ENCODE measurements at regions not wholly inside any gene's neighbourhood (a gene's known extent, or its start where the extent isn't known, plus 50 kb on each side); places are given as distances from the start of the nearest gene placed in this dataset.

- DNase-seq (ENCODE audit: low spot score): no peak
Observed at GRCh38 chr18:45169610-45170009, 445.7 kb upstream of the SLC14A2 start.

- no peak for DNase-seq (ENCODE audit: low spot score)
Observed at GRCh38 chr18:45171679-45172191, 443.5 kb upstream of the SLC14A2 start.

- no peak for DNase-seq (ENCODE audit: low spot score)
Observed at GRCh38 chr18:45173327-45173726, 441.9 kb upstream of the SLC14A2 start.

GRCh38 chr18:45173799-45174519 lies 441.3 kb upstream of the SLC14A2 start:
- DNase-seq (ENCODE audit: low spot score): no peak

GRCh38 chr18:45174629-45175136 lies 440.6 kb upstream of the SLC14A2 start:
- DNase-seq (ENCODE audit: low spot score): no peak

- DNase-seq (ENCODE audit: low spot score): no peak
Observed at GRCh38 chr18:45175511-45175910, 439.8 kb upstream of the SLC14A2 start.

- no peak for DNase-seq (ENCODE audit: low spot score)
Observed at GRCh38 chr18:45186832-45187231, 428.4 kb upstream of the SLC14A2 start.

GRCh38 chr18:45191795-45192194 lies 423.5 kb upstream of the SLC14A2 start:
- no peak for DNase-seq (ENCODE audit: low spot score)

- no peak for DNase-seq (ENCODE audit: low spot score)
Observed at GRCh38 chr18:45197526-45197970, 417.7 kb upstream of the SLC14A2 start.

GRCh38 chr18:45198526-45198925 lies 416.8 kb upstream of the SLC14A2 start:
- no peak for DNase-seq (ENCODE audit: low spot score)

GRCh38 chr18:45201029-45201428 lies 414.2 kb upstream of the SLC14A2 start:
- DNase-seq (ENCODE audit: low spot score): no peak

- no peak for DNase-seq (ENCODE audit: low spot score)
Observed at GRCh38 chr18:45201489-45201888, 413.8 kb upstream of the SLC14A2 start.

GRCh38 chr18:45202061-45202460 lies 413.2 kb upstream of the SLC14A2 start:
- DNase-seq (ENCODE audit: low spot score): no peak

- DNase-seq (ENCODE audit: low spot score): no peak
Observed at GRCh38 chr18:45203677-45204076, 411.6 kb upstream of the SLC14A2 start.

- no peak for DNase-seq (ENCODE audit: low spot score)
Observed at GRCh38 chr18:45207328-45207727, 407.9 kb upstream of the SLC14A2 start.

- DNase-seq (ENCODE audit: low spot score): no peak
Observed at GRCh38 chr18:45208164-45208563, 407.1 kb upstream of the SLC14A2 start.

- peak; percentile 68 for DNase-seq (ENCODE audit: low spot score)
Observed at GRCh38 chr18:45212181-45213039, 402.9 kb upstream of the SLC14A2 start.

GRCh38 chr18:45213040-45213333 lies 402.3 kb upstream of the SLC14A2 start:
- DNase-seq (ENCODE audit: low spot score): no peak

- no peak for DNase-seq (ENCODE audit: low spot score)
Observed at GRCh38 chr18:45218436-45218835, 396.8 kb upstream of the SLC14A2 start.

GRCh38 chr18:45221363-45221762 lies 393.9 kb upstream of the SLC14A2 start:
- no peak for DNase-seq (ENCODE audit: low spot score)

- no peak for DNase-seq (ENCODE audit: low spot score)
Observed at GRCh38 chr18:45222180-45222579, 393.1 kb upstream of the SLC14A2 start.

- no peak for DNase-seq (ENCODE audit: low spot score)
Observed at GRCh38 chr18:45227001-45227742, 388.1 kb upstream of the SLC14A2 start.

Measured in germinal center (tissue), 1 donor.